Heart left ventricle (tissue), 16 donors: ENCODE measurements at regions not wholly inside any gene's neighbourhood (a gene's known extent, or its start where the extent isn't known, plus 50 kb on each side); places are given as distances from the start of the nearest gene placed in this dataset.
A peak's percentile ranks its signal among the peaks of the same experiment; 100 is the strongest.

Experiments
- ATAC-seq, 4 donors: fragments of 200-7000 bp; cut with Tn5 transposase; one replicate each; pipeline ENCODE4 v1.9.1; 2020 to 2022; ENCODE audit warnings: moderate library complexity in 4 of 4, mild to moderate bottlenecking in 3 of 4, moderate number of reproducible peaks in 1 of 4
- DNase-seq, 5 donors: peaks; one replicate each; pipeline ENCODE4 v3.0.0-alpha.2; 2020
- H3K27ac ChIP-seq, 12 donors: fragments of 200-600 bp; sonication (generic) in 4 of 12; one replicate each; pipeline versions ENCODE4 v1.5.0 to v1.8.0; 2016 to 2022; ENCODE audit warnings: mild to moderate bottlenecking in 2 of 12
- H3K27me3 ChIP-seq, 9 donors: fragments of 200-600 bp; sonication (generic) in 2 of 9; one replicate each; pipeline versions ENCODE4 v1.5.1 to v1.8.0; 2016 to 2022; ENCODE audit warnings: mild to moderate bottlenecking in 3 of 9
- H3K36me3 ChIP-seq, 9 donors: fragments of 200-600 bp; sonication (generic) in 2 of 9; one replicate each; pipeline versions ENCODE4 v1.5.0 to v1.8.0; 2018 to 2022; ENCODE audit warnings: mild to moderate bottlenecking in 2 of 9
- H3K4me1 ChIP-seq, 12 donors: fragments of 200-600 bp; sonication (generic) in 4 of 12; one replicate each; pipeline versions ENCODE4 v1.5.0 to v1.8.0; 2016 to 2022; ENCODE audit warnings: mild to moderate bottlenecking in 3 of 12
- H3K4me3 ChIP-seq, 12 donors: fragments of 200-600 bp; sonication (generic) in 4 of 12; one replicate each; pipeline versions ENCODE4 v1.5.0 to v1.8.0; 2017 to 2022; ENCODE audit warnings: mild to moderate bottlenecking in 9 of 12, moderate library complexity in 4 of 12
- H3K9me3 ChIP-seq, 12 donors: fragments of 200-600 bp; sonication (generic) in 4 of 12; one replicate each; pipeline versions ENCODE4 v1.5.0 to v1.8.0; 2016 to 2022; ENCODE audit warnings: mild to moderate bottlenecking in 1 of 12
- CTCF ChIP-seq, 12 donors: fragments of 200-600 bp; sonication (generic) in 4 of 12; IDR thresholded peaks; one replicate each; pipeline versions ENCODE4 v1.5.0 to v1.8.0; 2018 to 2022; ENCODE audit warnings: antibody characterized with exemption in 12 of 12, mild to moderate bottlenecking in 5 of 12
- POLR2A ChIP-seq, 2 donors: fragments of 450-650 bp; IDR thresholded peaks; one replicate each; pipeline ENCODE4 v1.6.1; 2017; ENCODE audit warnings: antibody characterized with exemption in 2 of 2, mild to moderate bottlenecking in 2 of 2, moderate library complexity in 2 of 2
- WGBS, 4 donors: extraction: QIAGEN DNeasy Blood & Tissue Kit in 2 of 4; methylation state at CpG; one replicate each; pipeline versions ENCODE4 v1.1.5 to v1.1.7; 2013 to 2018; 5-methylcytosine and 5-hydroxymethylcytosine counted together
- intact Hi-C, 10 donors: fragments of 100-400 bp; cut with DNase I; formaldehyde crosslinking; loops; one replicate each; pipeline versions ENCODE4 v1.11.1 to v1.14.2; 2022
- donor health status: ischemic (EF 13 %, LVEDD 7.1; RV severe dilation, severe dysfunction).
- donor health status: healthy with polysubstance abuse.
- donor health status: DM: no; HTN: yes; CAD: no.
- donor health status: DM: no; HTN: no; CAD: no.
- donor health status: ischemic (EF 25% LVEDD 6.9; RV normal size, moderate dysfunction).
- donor health status: ischemic (EF 25% LVEDD 5.7; RV mildly dilated, moderate dysfunction).
- donor health status: healthy.
- donor health status: DM: yes; HTN: yes; CAD: no.
- donor health status: ischemic (EF 35%, LVEDD 5.7; RV mildly dilated, moderate dysfunction).
- donor health status: nonischemic (EF 11% LVEDD 7.7; RV severe dilation, severe dysfunction).
- donor health status: DM: yes; HTN: yes; CAD: no.
- donor health status: PGD.
- donor health status: ischemic (EF 29% LVEDD 5.4; RV normal size, mild dysfunction).
- donor health status: nonischemic (EF 23%, LVEDD 6.1; RV moderate dilation, normal function).

GRCh38 chr14:87732562-87732961 lies 260.4 kb downstream of the GALC start:
- Histone ChIP-seq H3K27ac (no peak overlapping the region), H3K9me3 (no peaks in the 10 kb centered on the region), H3K36me3 (no peaks in the 10 kb centered on the region), H3K4me3 (no peak overlapping the region), H3K4me1 (no peaks in the 10 kb centered on the region), H3K27me3 (no peaks in the 10 kb centered on the region)
- intact Hi-C loops, result no loop called here
- ATAC-seq, result no peak
- TF ChIP-seq POLR2A (IDR thresholded peaks at IDR 0.05) (no peak), CTCF (IDR thresholded peaks at IDR 0.05) (no peak)
- WGBS, 4 donors, result 64 to 77% (median 74%) methylated on average over 9 of the region's 9 CpGs
- DNase-seq, result no peak

- H3K36me3 ChIP-seq, result no peaks in the 10 kb centered on the region
- 52 to 80% (median 54%) methylated on average over 4 of the region's 4 CpGs for WGBS, 4 donors
- H3K4me1 ChIP-seq, result no peaks in the 10 kb centered on the region
- intact Hi-C loops, result no loop called here
- H3K27ac ChIP-seq, result no peak overlapping the region
- H3K4me3 ChIP-seq, result no peak overlapping the region
- no peaks in the 10 kb centered on the region for H3K9me3 ChIP-seq
- no peak for ATAC-seq
- no peak for TF ChIP-seq CTCF (IDR thresholded peaks at IDR 0.05)
- no peak for TF ChIP-seq POLR2A (IDR thresholded peaks at IDR 0.05)
- no peak for DNase-seq
- no peaks in the 10 kb centered on the region for H3K27me3 ChIP-seq
Measured at GRCh38 chr14:87725318-87725717, 267.7 kb downstream of the GALC start.

- H3K27me3 ChIP-seq, result no peaks in the 10 kb centered on the region
- no peak overlapping the region for H3K4me3 ChIP-seq
- H3K4me1 ChIP-seq, result no peaks in the 10 kb centered on the region
- H3K27ac ChIP-seq, result no peak overlapping the region
- DNase-seq (no peak), ATAC-seq (no peak)
- TF ChIP-seq CTCF (IDR thresholded peaks at IDR 0.05), result peak in 4 of 12 donors; percentile 8 to 20 (median 14)
- no peak for TF ChIP-seq POLR2A (IDR thresholded peaks at IDR 0.05)
- intact Hi-C loops, result no loop called here
- no peaks in the 10 kb centered on the region for H3K36me3 ChIP-seq
- 63 to 71% (median 69%) methylated on average over 6 of the region's 6 CpGs for WGBS, 4 donors
- no peaks in the 10 kb centered on the region for H3K9me3 ChIP-seq
Measured at GRCh38 chr14:87712396-87713090, 280.4 kb downstream of the GALC start.

- peak overlapping the region in 1 of 12 donors; percentile 49 for H3K27ac ChIP-seq
- TF ChIP-seq CTCF (IDR thresholded peaks at IDR 0.05), result no peak
- TF ChIP-seq POLR2A (IDR thresholded peaks at IDR 0.05), result no peak
- H3K4me3 ChIP-seq, result no peak overlapping the region
- intact Hi-C loops, result no loop called here
- DNase-seq (peak in 2 of 5 donors; percentile 17 to 21), ATAC-seq (peak in 3 of 4 donors; percentile 80 to 88 (median 83))
- no peaks in the 10 kb centered on the region for H3K4me1 ChIP-seq
- no peaks in the 10 kb centered on the region for H3K27me3 ChIP-seq
- no peaks in the 10 kb centered on the region for H3K9me3 ChIP-seq
- no peaks in the 10 kb centered on the region for H3K36me3 ChIP-seq
- 19 to 32% (median 25%) methylated on average over 1 of the region's 1 CpG for WGBS, 4 donors
Measured at GRCh38 chr14:87705439-87705896, 287.5 kb downstream of the GALC start.
